CD4-positive, alpha-beta T cell (primary cell): ENCODE measurements at regions not wholly inside any gene's neighbourhood (a gene's known extent, or its start where the extent isn't known, plus 50 kb on each side); places are given as distances from the start of the nearest gene placed in this dataset.

ENCODE experiments used
- ATAC-seq: fragments of 200-7000 bp; cut with Tn5 transposase; one replicate; pipeline ENCODE4 v1.10.0; 2022; ENCODE audit warnings: mild to moderate bottlenecking; ENCODE audit not compliant: poor library complexity
- CTCF ChIA-PET: fragments of 350-600 bp; sonication (Branson Sonifier 250); formaldehyde crosslinking; loops from one replicate; lab custom pipeline; 2021; ENCODE audit warnings: antibody characterized with exemption, inconsistent platforms; lab: Charles Lee
- POLR2A ChIA-PET: fragments of 350-600 bp; sonication (Branson Sonifier 250); formaldehyde crosslinking; loops from one replicate; lab custom pipeline; 2021; ENCODE audit warnings: antibody characterized with exemption, inconsistent platforms; lab: Charles Lee
- DNase-seq, 14 experiments: peaks; one replicate each; pipeline ENCODE4 v3.0.0-alpha.2; 2013 to 2020; ENCODE audit warnings: mixed read lengths in 2 of 14
- H3K27ac ChIP-seq, 2 donors: one replicate each; pipeline versions ENCODE4 v1.5.1 to v1.7.0; 2013; ENCODE audit warnings: low read length in 2 of 2, low read depth in 1 of 2, mild to moderate bottlenecking in 1 of 2
- H3K27me3 ChIP-seq, 2 experiments: 1 replicate in 1 of 2; 2 replicates in 1 of 2; pipeline versions ENCODE4 v1.6.1 to v1.7.0; 2013; ENCODE audit warnings: low read length in 2 of 2, control low read depth in 1 of 2, mild to moderate bottlenecking in 1 of 2, moderate library complexity in 1 of 2; ENCODE audit not compliant: insufficient read depth in 2 of 2, control insufficient read depth in 1 of 2
- H3K36me3 ChIP-seq: one replicate; pipeline ENCODE4 v1.6.1; 2013; ENCODE audit warnings: low read length, control low read depth; ENCODE audit not compliant: insufficient read depth
- H3K4me1 ChIP-seq: one replicate; pipeline ENCODE4 v1.6.1; 2013; ENCODE audit warnings: low read length, control low read depth; ENCODE audit not compliant: insufficient read depth
- H3K4me3 ChIP-seq: one replicate; pipeline ENCODE4 v1.5.1; 2013; ENCODE audit warnings: mild to moderate bottlenecking, low read length, moderate library complexity
- H3K9me3 ChIP-seq, 2 experiments: 1 replicate in 1 of 2; 2 replicates in 1 of 2; pipeline versions ENCODE4 v1.6.1 to v1.7.0; 2013; ENCODE audit warnings: low read length in 2 of 2, mild to moderate bottlenecking in 2 of 2, control low read depth in 1 of 2, moderate library complexity in 1 of 2; ENCODE audit not compliant: control insufficient read depth in 1 of 2, insufficient read depth in 1 of 2
- H3K27ac Mint-ChIP-seq: one replicate; pipeline ENCODE4 v1.8.0; 2020; ENCODE audit warnings: mixed read lengths
- H3K27me3 Mint-ChIP-seq: one replicate; pipeline ENCODE4 v1.8.0; 2021; ENCODE audit warnings: mixed read lengths
- H3K36me3 Mint-ChIP-seq: one replicate; pipeline ENCODE4 v1.8.0; 2021; ENCODE audit warnings: low read depth, mixed read lengths
- H3K4me1 Mint-ChIP-seq: one replicate; pipeline ENCODE4 v1.8.0; 2021; ENCODE audit warnings: low read depth, mixed read lengths
- H3K4me3 Mint-ChIP-seq: one replicate; pipeline ENCODE4 v1.8.0; 2020; ENCODE audit warnings: mild to moderate bottlenecking, mixed read lengths
- H3K9me3 Mint-ChIP-seq: one replicate; pipeline ENCODE4 v1.8.0; 2020; ENCODE audit warnings: mixed read lengths
- intact Hi-C, 2 experiments: fragments of 100-400 bp; cut with DNase I in 1 of 2; cut with micrococcal nuclease in 1 of 2; formaldehyde crosslinking; loops; one replicate each; pipeline versions ENCODE4 v1.15.1 to v1.9.0; 2023 to 2025; cut with DNase I, micrococcal nuclease
- TF ChIP-seq, protein P1 (sequence below): fragments of 200-600 bp; IDR thresholded peaks from one replicate; pipeline ENCODE4 v1.8.0; 2022; ENCODE audit warnings: antibody characterized with exemption, mild to moderate bottlenecking

DNA sequence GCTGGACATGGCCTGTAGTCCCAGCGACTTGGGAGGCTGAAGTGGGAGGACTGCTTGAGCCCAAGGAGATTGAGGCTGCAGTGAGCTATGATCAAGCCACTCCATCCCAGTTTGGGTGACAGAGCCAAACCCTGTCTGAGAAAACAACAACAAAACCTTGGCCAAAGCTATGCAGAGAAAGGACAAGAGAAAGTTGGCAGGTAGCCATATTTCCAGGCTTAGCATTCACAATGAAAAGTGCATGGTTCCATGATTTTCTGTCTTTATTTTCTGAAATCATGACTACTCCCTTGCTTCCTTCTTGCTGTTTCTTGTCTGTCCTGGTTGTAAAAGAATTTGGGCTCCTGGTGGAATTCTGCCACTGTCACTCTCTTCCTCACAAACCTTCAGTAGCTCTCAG is 284.6 kb upstream of the C2CD4B start:
- ChIA-PET POLR2A (no interaction called here), CTCF (no interaction called here)
- TF ChIP-seq, protein P1, sequence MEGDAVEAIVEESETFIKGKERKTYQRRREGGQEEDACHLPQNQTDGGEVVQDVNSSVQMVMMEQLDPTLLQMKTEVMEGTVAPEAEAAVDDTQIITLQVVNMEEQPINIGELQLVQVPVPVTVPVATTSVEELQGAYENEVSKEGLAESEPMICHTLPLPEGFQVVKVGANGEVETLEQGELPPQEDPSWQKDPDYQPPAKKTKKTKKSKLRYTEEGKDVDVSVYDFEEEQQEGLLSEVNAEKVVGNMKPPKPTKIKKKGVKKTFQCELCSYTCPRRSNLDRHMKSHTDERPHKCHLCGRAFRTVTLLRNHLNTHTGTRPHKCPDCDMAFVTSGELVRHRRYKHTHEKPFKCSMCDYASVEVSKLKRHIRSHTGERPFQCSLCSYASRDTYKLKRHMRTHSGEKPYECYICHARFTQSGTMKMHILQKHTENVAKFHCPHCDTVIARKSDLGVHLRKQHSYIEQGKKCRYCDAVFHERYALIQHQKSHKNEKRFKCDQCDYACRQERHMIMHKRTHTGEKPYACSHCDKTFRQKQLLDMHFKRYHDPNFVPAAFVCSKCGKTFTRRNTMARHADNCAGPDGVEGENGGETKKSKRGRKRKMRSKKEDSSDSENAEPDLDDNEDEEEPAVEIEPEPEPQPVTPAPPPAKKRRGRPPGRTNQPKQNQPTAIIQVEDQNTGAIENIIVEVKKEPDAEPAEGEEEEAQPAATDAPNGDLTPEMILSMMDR: no peak
- H3K27me3 Mint-ChIP-seq: no peaks in the 10 kb centered on the region
- no peak for ATAC-seq
- no peaks in the 10 kb centered on the region for H3K4me1 Mint-ChIP-seq
- H3K27ac ChIP-seq: no peak overlapping the region
- no peak overlapping the region for H3K4me3 Mint-ChIP-seq
- intact Hi-C loops: no loop called here
- H3K27ac Mint-ChIP-seq: no peak overlapping the region
- H3K4me3 ChIP-seq: no peak overlapping the region
- no peaks in the 10 kb centered on the region for H3K9me3 ChIP-seq
- no peaks in the 10 kb centered on the region for H3K9me3 Mint-ChIP-seq
- H3K36me3 ChIP-seq: no peaks in the 10 kb centered on the region
- peaks cover 0 to 2% of the 10 kb centered on the region in 2 experiments for H3K27me3 ChIP-seq
- DNase-seq: no peak
- no peaks in the 10 kb centered on the region for H3K4me1 ChIP-seq
- H3K36me3 Mint-ChIP-seq: no peaks in the 10 kb centered on the region

DNA sequence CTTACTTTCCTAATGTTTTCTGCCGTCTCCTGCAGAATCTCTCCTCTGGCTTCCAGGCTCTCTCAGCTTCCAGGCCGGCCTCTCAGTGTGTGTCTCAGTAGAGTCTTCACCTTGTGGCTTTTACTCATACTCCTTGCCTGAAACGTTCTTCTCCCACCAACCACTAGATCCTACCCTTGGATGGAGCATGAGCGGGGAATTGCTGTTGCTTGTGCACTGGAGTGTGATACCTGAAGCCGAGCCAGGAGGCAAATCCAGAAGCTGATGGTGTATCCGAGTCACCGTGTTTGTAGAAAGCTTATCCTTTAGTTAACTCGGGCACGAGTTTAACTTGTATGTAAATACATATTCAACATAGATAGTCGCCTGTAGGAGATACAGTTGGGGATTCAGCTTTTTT is 285.0 kb upstream of the C2CD4B start:
- no peak overlapping the region for H3K4me3 Mint-ChIP-seq
- H3K9me3 Mint-ChIP-seq: no peaks in the 10 kb centered on the region
- ChIA-PET CTCF (no interaction called here), POLR2A (no interaction called here)
- no peak for DNase-seq
- no peak overlapping the region for H3K4me3 ChIP-seq
- TF ChIP-seq, protein P1: no peak
- H3K4me1 Mint-ChIP-seq: no peaks in the 10 kb centered on the region
- H3K9me3 ChIP-seq: no peaks in the 10 kb centered on the region
- no peak overlapping the region for H3K27ac Mint-ChIP-seq
- H3K36me3 Mint-ChIP-seq: no peaks in the 10 kb centered on the region
- H3K27me3 ChIP-seq: peaks cover 0 to 2% of the 10 kb centered on the region in 2 experiments
- H3K27me3 Mint-ChIP-seq: no peaks in the 10 kb centered on the region
- H3K36me3 ChIP-seq: no peaks in the 10 kb centered on the region
- no peak for ATAC-seq
- no peaks in the 10 kb centered on the region for H3K4me1 ChIP-seq
- H3K27ac ChIP-seq: no peak overlapping the region
- intact Hi-C loops: no loop called here

DNA sequence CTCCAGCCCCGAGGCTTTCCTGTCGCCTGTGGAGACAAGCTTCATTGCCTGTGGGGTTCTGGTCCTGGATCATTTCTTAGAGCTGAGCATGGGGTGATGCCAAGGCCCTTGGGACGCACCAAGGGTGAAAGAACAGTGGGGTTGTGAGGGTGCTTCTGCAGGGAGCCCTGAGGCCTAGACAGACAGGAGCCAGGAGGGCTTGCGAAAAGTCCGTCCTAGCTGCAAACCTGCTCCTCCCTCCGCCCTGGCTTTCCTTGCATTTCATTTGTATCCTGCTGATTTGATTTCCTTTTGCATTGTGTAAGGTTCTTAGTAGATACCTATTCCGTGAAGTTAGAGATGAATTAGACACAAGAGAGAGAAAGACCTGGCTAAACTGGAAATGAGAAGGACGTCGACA is 286.9 kb upstream of the C2CD4B start:
- Mint-ChIP-seq H3K27ac (no peak overlapping the region), H3K4me1 (no peaks in the 10 kb centered on the region), H3K9me3 (no peaks in the 10 kb centered on the region), H3K4me3 (no peak overlapping the region), H3K27me3 (no peaks in the 10 kb centered on the region), H3K36me3 (no peaks in the 10 kb centered on the region)
- H3K9me3 ChIP-seq: no peaks in the 10 kb centered on the region
- ChIA-PET CTCF (no interaction called here), POLR2A (no interaction called here)
- no peaks in the 10 kb centered on the region for H3K36me3 ChIP-seq
- H3K4me1 ChIP-seq: no peaks in the 10 kb centered on the region
- H3K27me3 ChIP-seq: peaks cover 0 to 2% of the 10 kb centered on the region in 2 experiments
- H3K27ac ChIP-seq: no peak overlapping the region
- ATAC-seq: no peak
- DNase-seq: no peak
- TF ChIP-seq, protein P1: no peak
- intact Hi-C loops: no loop called here
- H3K4me3 ChIP-seq: no peak overlapping the region
